K562 (cell line): ENCODE measurements at regions not wholly inside any gene's neighbourhood (a gene's known extent, or its start where the extent isn't known, plus 50 kb on each side); places are given as distances from the start of the nearest gene placed in this dataset.
A peak's percentile ranks its signal among the peaks of the same experiment; 100 is the strongest.

Experiments used
- ATAC-seq: fragments of 200-7000 bp; cut with Tn5 transposase; 3 replicates; pipeline ENCODE4 v1.9.1; 2020; ENCODE audit warnings: moderate library complexity
- BruUV-seq: library from RNA; stranded (reverse); fragments of 400-500 nt; replicated peaks from 2 replicates; lab custom pipeline; 2021; lab: Mats Ljungman, UMichigan
- CTCF ChIA-PET: fragments of 300-600 bp; formaldehyde crosslinking; extraction: SDS; loops from one replicate; lab custom pipeline; 2021; ENCODE audit warnings: low intra/inter-chr PET ratio; lab: Yijun Ruan, JAX
- POLR2A ChIA-PET: fragments of 300-600, 350-650 bp; sonication (Branson Sonifier 250); formaldehyde crosslinking; extraction: SDS; loops from one replicate; lab custom pipeline; 2021; ENCODE audit warnings: antibody characterized with exemption, inconsistent platforms; lab: Yijun Ruan, JAX
- DNase-seq, 4 experiments: peaks; one replicate each; pipeline versions ENCODE4 v3.0.0 to v3.0.0-alpha.2; 2011 to 2018; ENCODE audit warnings: low spot score in 3 of 4, mixed read lengths in 3 of 4; ENCODE audit errors: extremely low read depth in 1 of 4
- FAIRE-seq: peaks from 2 replicates; lab custom pipeline; 2011; peaks lifted over from hg19 to GRCh38; lab: Jason Lieb, UNC
- H2AFZ ChIP-seq: 2 replicates; pipeline ENCODE4 v1.6.0; 2011; ENCODE audit warnings: low read depth, low read length, control low read depth, inconsistent platforms
- H3K27ac ChIP-seq: fragments of 200-600 bp; 3 replicates; pipeline ENCODE4 v1.8.0; 2011; ENCODE audit warnings: low read depth, mild to moderate bottlenecking, control low read depth, inconsistent platforms, low read length, moderate library complexity, mixed read lengths; ENCODE audit errors: extremely low read depth
- H3K27me3 ChIP-seq, 2 experiments: fragments of 300-600 bp in 1 of 2; 2 replicates in 1 of 2; 3 replicates in 1 of 2; pipeline versions ENCODE4 v1.6.0 to v1.8.0; 2011; ENCODE audit warnings: inconsistent platforms in 2 of 2, low read length in 2 of 2, mild to moderate bottlenecking in 1 of 2, mixed read lengths in 1 of 2, moderate library complexity in 1 of 2; ENCODE audit not compliant: control insufficient read depth in 2 of 2, insufficient read depth in 2 of 2
- H3K36me3 ChIP-seq: fragments of 300-600 bp; 3 replicates; pipeline ENCODE4 v1.8.0; 2011; ENCODE audit warnings: mild to moderate bottlenecking, low read length, inconsistent platforms; ENCODE audit not compliant: control insufficient read depth, insufficient read depth
- H3K4me1 ChIP-seq, 2 experiments: fragments of 200-600 bp in 1 of 2; replicated peaks in 1 of 2; 2 replicates in 1 of 2; 3 replicates in 1 of 2; pipeline versions ENCODE4 v1.5.1 to v1.8.0; 2011; ENCODE audit warnings: inconsistent platforms in 2 of 2, low read length in 2 of 2, mild to moderate bottlenecking in 1 of 2, mixed read lengths in 1 of 2, moderate library complexity in 1 of 2; ENCODE audit not compliant: control insufficient read depth in 2 of 2, insufficient read depth in 2 of 2
- H3K4me2 ChIP-seq: 2 replicates; pipeline ENCODE4 v1.6.1; 2011; ENCODE audit warnings: low read length, control low read depth, inconsistent platforms, mixed read lengths; ENCODE audit not compliant: insufficient read depth
- H3K4me3 ChIP-seq: fragments of 200-600 bp; sonication (generic), shearing (Covaris generic); 2 replicates; pipeline ENCODE4 v1.5.1; 2016; ENCODE audit warnings: control low read depth, inconsistent platforms
- H3K79me2 ChIP-seq: fragments of 200-600 bp; 3 replicates; pipeline ENCODE4 v1.8.0; 2011; ENCODE audit warnings: low read length, inconsistent platforms; ENCODE audit not compliant: control insufficient read depth, insufficient read depth
- H3K9ac ChIP-seq, 2 experiments: 2 replicates each; pipeline versions ENCODE4 v1.6.0 to v1.6.1; 2011; ENCODE audit warnings: low read depth in 2 of 2, low read length in 2 of 2, control low read depth in 1 of 2, inconsistent platforms in 1 of 2, mild to moderate bottlenecking in 1 of 2, mixed read lengths in 1 of 2; ENCODE audit not compliant: insufficient read depth in 1 of 2
- H3K9me1 ChIP-seq: one replicate; pipeline ENCODE4 v1.6.0; 2011; ENCODE audit warnings: inconsistent platforms, mild to moderate bottlenecking, low read length, moderate library complexity; ENCODE audit not compliant: control insufficient read depth, insufficient read depth
- H3K9me3 ChIP-seq: replicated peaks from 2 replicates; pipeline ENCODE4 v1.5.1; 2011; ENCODE audit warnings: low read depth, low read length, inconsistent platforms; ENCODE audit not compliant: control insufficient read depth, insufficient read depth
- H4K20me1 ChIP-seq: replicated peaks from 2 replicates; pipeline ENCODE4 v1.6.1; 2011; ENCODE audit warnings: low read length, inconsistent platforms, mixed read lengths; ENCODE audit not compliant: control insufficient read depth, insufficient read depth
- BACH1 ChIP-seq: fragments of 200-800 bp; sonication (Bioruptor generic); IDR thresholded peaks from 2 replicates; pipeline ENCODE4 v1.6.1; 2016; ENCODE audit warnings: missing genetic modification characterization, missing compliant biosample characterization
- CBX5 ChIP-seq: IDR thresholded peaks from 2 replicates; pipeline ENCODE4 v1.6.1; 2014; ENCODE audit warnings: low read depth, borderline replicate concordance
- CBX8 ChIP-seq: fragments of 200-600 bp; sonication (generic); IDR thresholded peaks from 2 replicates; pipeline ENCODE4 v1.6.1; 2012; ENCODE audit warnings: borderline replicate concordance, mixed run types, low read depth, mild to moderate bottlenecking, moderate library complexity, mixed read lengths, low read length, control low read depth, inconsistent platforms; ENCODE audit not compliant: poor library complexity, severe bottlenecking; ENCODE audit errors: extremely low read depth
- FOXJ2 ChIP-seq: fragments of 200-800 bp; sonication (Bioruptor generic); IDR thresholded peaks from 2 replicates; pipeline ENCODE4 v1.6.1; 2016; ENCODE audit warnings: missing genetic modification characterization, missing compliant biosample characterization
- FOXP4 ChIP-seq: sonication (generic); formaldehyde crosslinking; IDR thresholded peaks from 2 replicates; pipeline ENCODE4 v1.8.0; 2022; ENCODE audit warnings: mild to moderate bottlenecking, missing genetic modification reagents, borderline replicate concordance
- HDAC8 ChIP-seq: fragments of 450-650 bp; IDR thresholded peaks from 2 replicates; pipeline ENCODE4 v1.6.1; 2016; ENCODE audit warnings: mild to moderate bottlenecking, missing genetic modification characterization, moderate library complexity, missing compliant biosample characterization
- MAFF ChIP-seq: IDR thresholded peaks from 2 replicates; pipeline ENCODE4 v1.6.1; 2012; ENCODE audit warnings: low read length, improper control_type of control experiment
- MAFK ChIP-seq: IDR thresholded peaks from 2 replicates; pipeline ENCODE4 v1.6.1; 2011; ENCODE audit warnings: low read length, improper control_type of control experiment
- SRSF7 ChIP-seq: fragments of 200-400 bp; formaldehyde crosslinking; optimal IDR thresholded peaks from 2 replicates; pipeline ENCODE3; 2017; ENCODE audit warnings: mild to moderate bottlenecking, low read depth, low read length
- ZBTB8A ChIP-seq: fragments of 450-650 bp; IDR thresholded peaks from 2 replicates; pipeline ENCODE4 v1.6.1; 2018; ENCODE audit warnings: mild to moderate bottlenecking, moderate library complexity; ENCODE audit not compliant: partially characterized antibody
- WGBS: fragments of 100-300 bp; shearing (Covaris generic); methylation state at CpG from one replicate; pipeline ENCODE4 v1.1.6; 2016; ENCODE audit warnings: low coverage, mixed read lengths; ENCODE audit not compliant: insufficient coverage; ENCODE audit errors: missing lambda C conversion rate; 5-methylcytosine and 5-hydroxymethylcytosine counted together
- in situ Hi-C: fragments of 300-500 bp; cut with MboI; formaldehyde crosslinking; loops from 4 replicates; pipeline ENCODE4 v1.15.0; 2018; ENCODE audit warnings: inconsistent platforms, mixed read lengths
- intact Hi-C: fragments of 100-400 bp; cut with micrococcal nuclease; formaldehyde crosslinking; loops from 2 replicates; pipeline ENCODE4 v1.14.2; 2022

- TF ChIP-seq ZBTB8A (no peak), FOXJ2 (tag) (no peak), CBX5 (no peak), HDAC8 (no peak), CBX8 (no peak), BACH1 (no peak), SRSF7 (no peak)
Observed at GRCh38 chr13:104715111-104715510, 1648.9 kb upstream of the SLC10A2 start (continued).

- Histone ChIP-seq H3K4me1 (no peaks in the 10 kb centered on the region), H2AFZ (no peak overlapping the region), H3K79me2 (no peaks in the 10 kb centered on the region), H3K4me3 (no peak overlapping the region), H3K9ac (no peak overlapping the region), H3K36me3 (no peaks in the 10 kb centered on the region), H4K20me1 (no peaks in the 10 kb centered on the region), H3K27ac (no peak overlapping the region), H3K9me1 (no peaks in the 10 kb centered on the region), H3K4me2 (no peak overlapping the region), H3K9me3 (no peaks in the 10 kb centered on the region; the same call in 1 of the 2 replicates), H3K27me3 (no peaks in the 10 kb centered on the region)
- intact Hi-C loops = no loop called here
- CTCF ChIA-PET = no interaction called here
- peak; percentile 32; the same call in 1 of the 2 replicates for TF ChIP-seq MAFF
- TF ChIP-seq FOXP4 (CRISPR knock-in tag) = no peak
- peak; percentile 52; the same call in 1 of the 2 replicates for TF ChIP-seq MAFK
- DNase-seq = no peak
- in situ Hi-C loops = no loop called here
- 0% methylated on average over 4 of the region's 7 CpGs for WGBS
- ATAC-seq = no peak
- POLR2A ChIA-PET = no interaction called here
- no TSS peak for BruUV-seq
- FAIRE-seq = no peak
Observed at GRCh38 chr13:104705031-104705750, 1639.0 kb upstream of the SLC10A2 start.
